Astrocyte (in vitro differentiated cells and primary cell): ENCODE measurements at regions not wholly inside any gene's neighbourhood (a gene's known extent, or its start where the extent isn't known, plus 50 kb on each side); places are given as distances from the start of the nearest gene placed in this dataset.
"Not testable (repeated sequence)": the region's sequence is repeated elsewhere in the genome, so short reads cannot be mapped to it uniquely, and the experiment has no call there.

Experiments
- CTCF ChIP-seq: IDR thresholded peaks from 2 replicates; pipeline ENCODE4 v1.5.1; 2011; ENCODE audit warnings: low read depth, mild to moderate bottlenecking, inconsistent platforms, low read length, moderate library complexity; ENCODE audit not compliant: insufficient read depth
- EZH2 ChIP-seq: IDR thresholded peaks from 2 replicates; pipeline ENCODE4 v1.6.1; 2012; ENCODE audit warnings: mild to moderate bottlenecking, low read length, inconsistent platforms; ENCODE audit not compliant: insufficient read depth

DNA sequence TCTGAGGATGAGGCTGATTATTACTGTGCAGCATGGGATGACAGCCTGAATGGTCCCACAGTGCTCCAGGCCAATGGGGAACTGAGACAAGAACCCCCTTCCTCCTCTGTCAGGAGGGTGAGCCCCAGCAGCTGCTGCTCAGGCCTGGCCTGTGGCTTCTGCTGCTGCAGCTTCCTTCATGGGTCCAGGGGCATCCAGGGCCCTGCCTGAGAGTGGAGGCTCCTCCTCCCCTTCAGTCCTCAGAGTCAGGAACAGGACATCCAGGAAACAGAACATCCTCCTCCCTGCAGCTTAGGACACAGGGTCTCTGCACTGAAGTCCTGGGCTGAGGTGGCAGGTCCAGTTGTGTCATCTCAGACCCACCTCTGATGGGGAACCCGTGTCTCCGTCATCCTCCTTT is 127.2 kb downstream of the ZNF280B start:
- TF ChIP-seq CTCF, EZH2: not testable (repeated sequence)
